EL (cell line): ENCODE measurements at regions not wholly inside any gene's neighbourhood (a gene's known extent, or its start where the extent isn't known, plus 50 kb on each side); places are given as distances from the start of the nearest gene placed in this dataset.

Experiments
- DNase-seq: peaks from one replicate; pipeline ENCODE4 v3.0.0-alpha.2; 2016

GRCh38 chr18:39524370-39524769 lies 1958.8 kb upstream of the CELF4 start:
- no peak for DNase-seq

GRCh38 chr18:39523281-39523680 lies 1957.7 kb upstream of the CELF4 start:
- DNase-seq = peak; percentile 65

GRCh38 chr18:39521164-39521563 lies 1955.6 kb upstream of the CELF4 start:
- DNase-seq = peak; percentile 2

DNA sequence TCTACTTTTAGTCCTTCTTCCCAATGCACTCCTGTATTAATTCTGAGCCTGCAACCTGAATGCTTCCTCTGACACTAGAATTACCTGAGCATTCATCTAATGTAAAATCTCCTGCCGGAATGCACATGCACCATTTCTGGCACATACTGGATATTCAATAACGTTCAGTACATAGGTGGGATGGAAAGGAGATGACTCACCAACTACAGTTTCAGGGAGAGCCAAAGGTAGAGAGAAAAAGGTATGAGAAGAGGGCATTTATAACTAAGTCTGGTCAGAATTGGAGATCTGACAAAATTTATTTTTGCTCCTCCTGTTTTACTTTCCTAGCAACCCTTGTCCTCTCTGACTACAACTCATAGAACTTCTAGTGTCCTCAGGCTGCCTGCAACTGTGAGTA lies 1954.1 kb upstream of the CELF4 start:
- no peak for DNase-seq

- DNase-seq = no peak
Measured at GRCh38 chr18:39515299-39515698, 1949.7 kb upstream of the CELF4 start.

DNA sequence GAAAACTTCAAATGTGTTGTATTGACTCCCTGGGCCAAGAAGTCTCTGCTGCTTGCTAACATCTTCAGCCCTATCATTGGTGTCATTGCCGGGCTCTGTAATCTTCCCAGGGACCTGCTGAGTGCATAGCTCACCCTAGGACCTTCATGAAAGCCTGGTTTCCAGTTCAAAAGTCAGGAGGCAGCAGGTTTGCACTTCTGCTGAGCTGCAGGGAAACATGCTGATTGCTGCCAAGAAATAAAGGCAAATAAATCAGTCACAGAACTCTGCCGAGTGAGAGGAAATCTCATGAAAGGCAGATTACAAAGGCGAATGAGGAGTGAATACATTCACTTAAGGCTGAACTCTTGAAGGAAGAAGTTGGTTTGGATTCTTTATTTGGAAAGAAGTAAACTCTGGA lies 1947.6 kb upstream of the CELF4 start:
- no peak for DNase-seq

- no peak for DNase-seq
Measured at GRCh38 chr18:39506581-39507330, 1941.2 kb upstream of the CELF4 start.

DNA sequence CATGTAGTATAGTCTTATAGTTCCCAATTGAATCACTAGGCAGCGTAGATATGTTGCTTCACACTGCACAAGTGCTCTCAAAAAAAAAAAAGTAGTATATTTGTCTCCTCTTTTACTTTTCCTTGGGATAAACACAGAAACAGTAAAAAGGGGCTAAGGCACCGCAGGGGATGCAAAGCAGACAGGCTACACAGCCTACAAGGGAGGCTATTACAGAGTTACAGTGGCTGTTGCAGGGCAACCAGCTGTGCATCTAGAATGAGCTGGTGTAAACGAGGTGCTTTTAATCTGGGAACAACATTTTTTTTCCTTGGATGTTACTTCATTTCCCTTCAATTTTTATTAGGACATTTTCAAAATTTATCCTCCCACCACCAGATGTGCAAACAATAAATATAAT lies 1934.7 kb upstream of the CELF4 start:
- no peak for DNase-seq

- DNase-seq = peak; percentile 1
Measured at GRCh38 chr18:39497821-39498220, 1932.2 kb upstream of the CELF4 start.

DNA sequence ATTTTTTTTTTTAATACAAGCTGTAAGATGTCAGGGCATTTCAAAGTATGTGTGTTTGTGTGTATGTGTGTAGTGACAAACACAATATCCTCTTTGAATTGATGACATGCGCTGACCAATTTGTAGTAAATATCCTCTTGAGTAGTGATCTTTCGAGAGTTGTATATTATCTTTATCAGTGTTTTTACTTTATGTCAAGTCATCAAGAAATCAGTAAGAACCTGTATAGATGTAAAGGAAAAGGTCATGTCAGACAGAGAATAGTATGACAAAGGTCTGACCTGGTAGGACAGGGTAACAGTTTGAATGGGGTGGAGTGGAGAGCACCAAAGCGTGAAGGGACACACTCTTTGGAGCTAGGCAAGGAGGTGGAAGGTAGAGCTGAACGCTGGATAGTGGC lies 1931.4 kb upstream of the CELF4 start:
- no peak for DNase-seq

- no peak for DNase-seq
Measured at GRCh38 chr18:39494211-39494896, 1928.8 kb upstream of the CELF4 start.

DNA sequence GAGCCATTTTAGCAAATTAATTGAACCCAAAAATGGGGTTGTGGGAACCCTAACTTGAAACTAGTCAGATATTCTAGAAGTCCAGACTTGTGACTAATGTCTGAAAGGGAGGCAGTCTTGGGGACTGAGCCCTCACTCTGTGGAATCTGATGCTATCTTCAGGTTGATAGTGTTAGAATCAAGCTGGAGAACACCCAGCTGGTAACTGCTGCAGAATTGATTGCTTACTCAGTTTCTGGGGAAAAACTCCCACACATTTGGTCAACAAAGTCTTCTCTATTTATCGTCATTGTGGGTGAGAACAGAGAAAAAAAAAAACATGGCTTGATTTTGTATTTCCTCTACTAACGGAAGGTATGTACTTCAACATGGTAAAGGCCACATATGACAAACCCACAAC lies 1925.8 kb upstream of the CELF4 start:
- DNase-seq = no peak

DNA sequence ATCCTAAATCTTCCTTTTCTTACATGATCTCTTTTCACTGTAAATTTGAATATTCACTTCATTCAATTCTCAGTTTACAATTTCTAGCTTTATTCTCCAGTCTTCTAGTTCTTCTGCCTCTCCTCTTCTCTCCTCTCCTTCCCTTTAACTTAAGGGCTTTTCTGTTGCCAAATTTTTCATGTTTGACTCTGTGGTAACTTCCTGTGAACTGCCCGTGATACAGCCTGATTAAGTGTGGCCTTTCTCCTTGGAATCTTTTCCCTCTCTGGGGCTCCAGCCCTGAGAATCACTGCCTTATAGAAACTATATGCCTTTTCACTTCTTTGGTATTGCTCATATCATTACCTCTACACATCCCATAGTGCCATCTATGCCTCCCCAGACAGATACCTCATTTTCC lies 1923.8 kb upstream of the CELF4 start:
- DNase-seq = no peak

DNA sequence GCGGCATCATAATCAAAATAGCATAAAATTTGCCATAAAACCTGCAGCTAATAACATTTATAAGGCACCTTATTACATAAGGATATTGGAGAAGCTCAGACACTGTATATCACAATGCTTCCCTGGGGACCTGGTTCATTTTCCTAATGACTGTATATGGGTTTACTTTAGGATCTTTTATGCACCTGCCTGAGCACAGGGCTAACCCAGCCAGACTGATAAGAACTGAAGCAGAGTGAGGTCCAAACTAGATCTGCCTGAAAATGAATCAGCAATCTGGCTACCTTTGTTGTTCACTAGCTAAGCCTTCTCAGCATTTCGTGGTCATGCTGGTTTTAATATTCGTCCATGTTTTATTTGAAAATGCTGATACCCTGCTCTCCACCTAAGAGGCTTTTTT lies 1922.3 kb upstream of the CELF4 start:
- DNase-seq = no peak

- DNase-seq = peak; percentile 5
Measured at GRCh38 chr18:39486268-39486667, 1920.7 kb upstream of the CELF4 start.

- DNase-seq = peak; percentile 51
Measured at GRCh38 chr18:39485696-39486095, 1920.1 kb upstream of the CELF4 start.

DNA sequence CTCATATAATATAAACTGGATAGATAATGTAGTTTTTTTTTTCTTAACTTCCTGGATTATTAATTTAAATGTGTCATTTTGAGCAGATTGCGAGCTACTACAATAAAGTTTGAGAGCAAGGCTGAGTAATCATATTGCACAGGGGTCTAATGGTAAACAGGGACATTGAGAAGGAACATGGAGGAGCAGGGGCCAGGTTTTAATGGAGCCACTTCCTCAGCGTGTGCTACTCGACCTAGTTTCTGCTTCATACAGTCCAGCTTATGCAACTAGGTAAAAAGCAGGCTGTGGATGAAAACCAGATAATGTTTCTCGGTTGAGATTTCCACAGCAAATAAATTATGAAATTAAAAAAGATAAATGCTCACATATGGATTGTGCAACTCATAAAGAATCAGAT lies 1915.7 kb upstream of the CELF4 start:
- no peak for DNase-seq

DNA sequence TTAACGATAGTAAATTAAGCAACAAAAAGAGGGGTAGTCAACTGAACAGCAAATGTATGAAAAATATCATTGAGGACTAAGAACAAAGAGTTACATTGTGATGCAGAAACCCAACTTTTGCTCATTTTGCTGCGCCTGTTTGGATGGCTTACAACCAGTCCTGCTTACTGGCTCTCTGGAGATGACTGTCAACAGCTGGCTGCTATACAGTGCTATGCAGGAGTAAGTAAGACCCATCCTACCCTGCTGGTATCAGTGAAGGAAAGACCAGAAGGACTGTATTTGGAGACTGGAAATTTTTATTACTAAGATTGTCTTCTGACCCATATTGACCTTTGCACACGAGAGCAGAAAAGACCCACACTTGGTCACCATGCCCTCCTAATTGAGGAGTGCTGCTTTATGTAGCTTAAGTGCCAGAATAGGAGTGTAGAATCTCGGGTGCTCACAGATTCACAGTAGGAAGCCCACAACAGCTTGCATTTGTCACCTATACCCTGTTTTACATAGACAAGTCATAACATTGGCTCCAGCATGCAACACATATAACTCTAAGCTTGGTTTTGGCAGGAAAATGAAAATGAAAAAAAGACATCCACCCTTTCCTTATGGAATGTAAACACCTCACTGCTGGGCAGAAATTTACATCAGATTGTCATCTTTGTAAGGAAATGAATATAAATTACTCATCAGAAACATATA lies 1915.0 kb upstream of the CELF4 start:
- DNase-seq = no peak

DNA sequence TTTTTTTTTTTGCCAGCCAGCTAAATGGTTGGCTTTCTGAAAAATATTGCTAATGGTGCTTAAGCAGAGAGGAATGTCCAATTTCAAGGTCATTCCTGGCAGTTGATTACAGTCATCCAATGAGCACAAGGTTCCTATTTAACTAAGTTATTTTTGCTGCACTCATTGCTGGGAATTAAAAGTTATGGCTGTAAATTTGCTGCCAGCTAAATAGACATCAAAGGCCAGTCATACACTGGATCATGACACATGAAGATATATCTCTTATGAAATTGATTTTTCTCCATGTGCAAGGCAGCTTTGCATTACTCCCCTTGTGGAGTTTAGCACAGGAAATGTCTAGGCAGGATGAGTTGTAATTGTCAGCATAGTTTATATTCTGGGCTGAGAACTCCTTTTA lies 1898.4 kb upstream of the CELF4 start:
- peak; percentile 7 for DNase-seq

DNA sequence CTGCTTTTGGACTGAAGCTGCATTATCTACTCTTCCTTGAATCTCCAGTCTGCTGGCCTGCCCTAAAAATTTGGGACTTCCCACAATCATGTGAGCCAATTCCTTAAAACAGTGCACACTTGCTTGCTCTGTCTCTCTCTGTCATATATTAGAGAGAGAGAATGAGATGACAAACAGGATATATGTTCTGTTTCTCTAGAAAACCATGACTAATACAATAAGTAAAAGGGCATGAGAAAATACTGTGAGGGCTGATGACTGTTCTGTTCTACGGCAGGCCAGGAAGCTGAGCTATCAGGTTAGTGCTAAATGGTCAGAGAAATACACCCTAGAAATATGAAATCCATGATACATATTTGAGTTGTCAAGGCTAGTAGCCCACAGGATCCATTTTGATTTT lies 1896.8 kb upstream of the CELF4 start:
- peak; percentile 63 for DNase-seq

GRCh38 chr18:39460136-39460535 lies 1894.5 kb upstream of the CELF4 start:
- DNase-seq = no peak

DNA sequence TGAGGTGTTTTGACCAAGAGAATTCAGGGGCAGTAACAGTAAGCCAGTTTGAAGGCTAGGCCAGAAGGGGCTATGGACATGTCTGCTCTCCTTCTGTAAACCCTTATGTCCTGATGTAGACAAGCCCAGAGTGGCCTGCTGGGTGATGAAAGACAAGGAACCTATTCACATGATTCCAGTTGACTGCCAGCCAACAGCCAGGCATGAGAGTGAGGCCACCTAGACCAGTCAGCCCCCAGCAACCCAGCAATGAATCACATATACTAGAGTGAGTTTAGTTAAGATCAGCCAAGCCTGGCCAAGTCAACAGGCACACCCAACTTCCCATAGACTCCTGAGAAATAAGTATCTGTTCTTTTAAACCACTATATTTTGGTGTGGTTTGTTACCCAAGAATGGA lies 1889.7 kb upstream of the CELF4 start:
- DNase-seq = peak; percentile 44

DNA sequence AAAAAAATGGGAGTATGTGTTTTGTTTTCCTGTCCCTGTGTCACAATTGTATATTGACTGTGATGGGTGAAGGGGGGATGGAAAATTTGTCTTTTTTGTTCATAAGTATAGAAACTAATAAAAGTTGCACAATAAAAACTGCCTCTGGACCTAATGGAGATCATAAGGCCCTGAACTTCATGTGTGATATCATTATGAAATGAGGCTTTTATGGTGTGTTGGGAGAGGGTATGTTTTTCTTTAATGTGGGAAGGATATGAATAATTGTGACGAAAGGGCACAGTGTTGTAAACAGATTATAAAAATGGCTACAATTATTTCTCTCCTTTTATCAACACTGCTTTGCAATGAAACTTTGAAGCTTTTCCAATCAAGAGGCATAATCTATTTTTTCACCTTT lies 1889.3 kb upstream of the CELF4 start:
- DNase-seq = no peak

DNA sequence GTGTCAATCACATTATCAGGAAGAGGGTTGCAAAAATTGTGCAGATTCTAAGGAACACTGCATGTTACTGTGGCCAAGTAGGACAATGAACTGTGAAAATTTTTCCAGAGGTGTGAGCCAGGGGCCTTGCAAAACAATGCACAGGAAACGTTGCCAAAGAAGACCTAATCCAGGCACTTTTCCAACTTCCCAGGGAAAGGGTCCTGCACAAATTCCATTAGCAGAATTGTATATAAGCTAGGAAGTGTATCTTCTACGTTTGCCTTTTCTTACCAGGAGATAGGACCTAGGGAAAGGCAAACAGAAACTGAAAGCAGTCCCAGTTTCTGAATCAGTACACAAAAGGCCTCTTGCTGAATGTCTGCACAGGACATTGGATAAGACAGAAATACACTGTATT lies 1888.3 kb upstream of the CELF4 start:
- DNase-seq = peak; percentile 31
